Panc1 (cell line): ENCODE measurements at regions not wholly inside any gene's neighbourhood (a gene's known extent, or its start where the extent isn't known, plus 50 kb on each side); places are given as distances from the start of the nearest gene placed in this dataset.

Experiments used
- CTCF ChIP-seq: fragments of 450-650 bp; IDR thresholded peaks from 2 replicates; pipeline ENCODE4 v1.5.1; 2017; ENCODE audit warnings: mild to moderate bottlenecking
- POLR2AphosphoS5 ChIP-seq: IDR thresholded peaks from 2 replicates; pipeline ENCODE4 v1.6.1; 2012; ENCODE audit warnings: mild to moderate bottlenecking, low read depth, low read length, moderate library complexity

GRCh38 chr17:36741019-36741902, 139.9 kb downstream of the MRM1 start:
- TF ChIP-seq CTCF (no peak), POLR2AphosphoS5 (no peak)
